GM18867 (cell line): ENCODE measurements at regions not wholly inside any gene's neighbourhood (a gene's known extent, or its start where the extent isn't known, plus 50 kb on each side); places are given as distances from the start of the nearest gene placed in this dataset.

Source experiments
- ATAC-seq: cut with Tn5 transposase; IDR thresholded peaks from one replicate; pipeline ENCODE4 v1.9.1; 2021; ENCODE audit warnings: mild to moderate bottlenecking, moderate library complexity; ENCODE audit not compliant: unreplicated experiment

GRCh38 chr6:138691595-138692057 lies 81.9 kb upstream of the CCDC28A start:
- no peak for ATAC-seq

- ATAC-seq: peak; percentile 65
Observed at GRCh38 chr6:138692058-138692977, 81.3 kb upstream of the CCDC28A start.

GRCh38 chr6:138692978-138693909 lies 80.3 kb upstream of the CCDC28A start:
- peak; percentile 65 for ATAC-seq

- ATAC-seq: no peak
Observed at GRCh38 chr6:138695193-138695592, 78.4 kb upstream of the CCDC28A start.

- no peak for ATAC-seq
Observed at GRCh38 chr6:138714493-138714892, 59.1 kb upstream of the CCDC28A start.

- ATAC-seq: no peak
Observed at GRCh38 chr6:138716013-138716412, 57.6 kb upstream of the CCDC28A start.

GRCh38 chr6:138716971-138717665 lies 56.5 kb upstream of the CCDC28A start:
- no peak for ATAC-seq

- ATAC-seq: no peak
Observed at GRCh38 chr6:138719011-138719635, 54.4 kb upstream of the CCDC28A start.

GRCh38 chr6:138719744-138720143 lies 53.8 kb upstream of the CCDC28A start:
- no peak for ATAC-seq

- no peak for ATAC-seq
Observed at GRCh38 chr6:138722425-138723371, 50.9 kb upstream of the CCDC28A start.
